ENCODE measurements at regions not wholly inside any gene's neighbourhood (a gene's known extent, or its start where the extent isn't known, plus 50 kb on each side); places are given as distances from the start of the nearest gene placed in this dataset.

DNA sequence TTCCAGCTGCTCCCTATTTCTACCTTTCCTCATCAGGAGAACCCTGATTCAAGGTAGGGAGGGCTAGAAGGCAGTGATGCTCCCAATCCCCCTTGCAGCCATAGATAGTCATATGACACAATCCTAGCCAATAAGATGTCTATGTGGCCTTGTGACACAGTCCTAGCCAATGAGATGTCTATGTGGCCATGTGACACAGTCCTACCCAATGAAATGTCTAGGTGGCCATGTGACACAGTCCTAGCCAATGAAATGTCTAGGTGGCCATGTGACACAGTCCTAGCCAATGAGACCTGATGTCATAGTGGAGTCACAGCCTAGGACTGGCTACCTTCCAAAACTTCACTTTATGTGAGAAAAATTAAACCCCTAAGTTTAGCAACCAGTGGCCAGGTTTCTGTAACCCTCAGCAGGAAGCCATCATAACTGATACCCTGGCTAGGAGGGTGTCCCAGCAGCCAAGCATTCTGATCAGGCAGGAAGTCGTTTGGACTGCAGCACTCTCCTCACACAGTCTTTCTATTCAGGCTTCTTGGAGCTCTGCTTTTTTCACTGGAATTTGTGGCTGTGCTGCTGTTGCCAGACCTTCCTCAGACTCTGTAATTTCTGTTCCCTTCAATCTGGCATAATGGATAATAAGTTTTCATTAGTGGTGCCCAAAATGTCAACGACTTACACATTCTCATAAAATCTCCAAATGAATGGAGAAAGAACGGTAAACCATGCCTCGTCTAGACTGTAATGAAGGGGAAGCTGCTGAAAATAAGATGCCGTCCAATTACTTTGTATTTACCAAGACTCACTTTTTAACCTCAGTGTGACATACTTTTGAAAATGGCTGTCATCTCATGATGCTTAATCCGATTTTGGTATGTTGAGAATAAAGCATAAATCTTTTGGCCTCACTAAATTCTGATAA, 165.0 kb upstream of the NCKAP5 start:
- TF ChIP-seq, protein P1, sequence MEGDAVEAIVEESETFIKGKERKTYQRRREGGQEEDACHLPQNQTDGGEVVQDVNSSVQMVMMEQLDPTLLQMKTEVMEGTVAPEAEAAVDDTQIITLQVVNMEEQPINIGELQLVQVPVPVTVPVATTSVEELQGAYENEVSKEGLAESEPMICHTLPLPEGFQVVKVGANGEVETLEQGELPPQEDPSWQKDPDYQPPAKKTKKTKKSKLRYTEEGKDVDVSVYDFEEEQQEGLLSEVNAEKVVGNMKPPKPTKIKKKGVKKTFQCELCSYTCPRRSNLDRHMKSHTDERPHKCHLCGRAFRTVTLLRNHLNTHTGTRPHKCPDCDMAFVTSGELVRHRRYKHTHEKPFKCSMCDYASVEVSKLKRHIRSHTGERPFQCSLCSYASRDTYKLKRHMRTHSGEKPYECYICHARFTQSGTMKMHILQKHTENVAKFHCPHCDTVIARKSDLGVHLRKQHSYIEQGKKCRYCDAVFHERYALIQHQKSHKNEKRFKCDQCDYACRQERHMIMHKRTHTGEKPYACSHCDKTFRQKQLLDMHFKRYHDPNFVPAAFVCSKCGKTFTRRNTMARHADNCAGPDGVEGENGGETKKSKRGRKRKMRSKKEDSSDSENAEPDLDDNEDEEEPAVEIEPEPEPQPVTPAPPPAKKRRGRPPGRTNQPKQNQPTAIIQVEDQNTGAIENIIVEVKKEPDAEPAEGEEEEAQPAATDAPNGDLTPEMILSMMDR (conservative IDR thresholded peaks at IDR 0.05; ENCODE audit: low read length), result no peak
- TF ChIP-seq EZH2phosphoT487 (IDR thresholded peaks at IDR 0.05; ENCODE audit: borderline replicate concordance, low read depth, low read length), result no peak
